ENCODE measurements at regions not wholly inside any gene's neighbourhood (a gene's known extent, or its start where the extent isn't known, plus 50 kb on each side); places are given as distances from the start of the nearest gene placed in this dataset.

DNA sequence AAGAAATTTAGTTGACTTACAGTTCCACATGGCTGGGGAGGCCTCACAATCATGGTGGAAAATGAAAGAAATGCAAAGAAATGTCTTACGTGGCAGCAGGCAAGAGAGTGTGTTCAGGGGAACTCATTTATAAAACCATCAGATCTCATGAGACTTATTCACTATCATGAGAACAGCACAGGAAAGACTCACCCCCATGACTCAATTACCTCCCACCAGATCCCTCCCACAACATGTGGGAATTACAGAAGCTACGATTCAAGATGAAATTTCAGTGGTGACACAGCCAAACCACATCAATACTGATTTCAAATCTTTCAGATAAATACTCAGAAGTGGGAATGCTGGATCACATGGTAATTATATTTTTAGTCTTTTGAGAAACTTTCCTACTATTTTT is 1357.9 kb downstream of the SLITRK5 start:
- H3K27ac ChIP-seq (replicated peaks), result no peak overlapping the region
- no peaks in the 10 kb centered on the region for H3K27me3 ChIP-seq (ENCODE audit: low read depth)
- intact Hi-C loops (cut with micrococcal nuclease), result no loop called here
- TF ChIP-seq, protein P1, sequence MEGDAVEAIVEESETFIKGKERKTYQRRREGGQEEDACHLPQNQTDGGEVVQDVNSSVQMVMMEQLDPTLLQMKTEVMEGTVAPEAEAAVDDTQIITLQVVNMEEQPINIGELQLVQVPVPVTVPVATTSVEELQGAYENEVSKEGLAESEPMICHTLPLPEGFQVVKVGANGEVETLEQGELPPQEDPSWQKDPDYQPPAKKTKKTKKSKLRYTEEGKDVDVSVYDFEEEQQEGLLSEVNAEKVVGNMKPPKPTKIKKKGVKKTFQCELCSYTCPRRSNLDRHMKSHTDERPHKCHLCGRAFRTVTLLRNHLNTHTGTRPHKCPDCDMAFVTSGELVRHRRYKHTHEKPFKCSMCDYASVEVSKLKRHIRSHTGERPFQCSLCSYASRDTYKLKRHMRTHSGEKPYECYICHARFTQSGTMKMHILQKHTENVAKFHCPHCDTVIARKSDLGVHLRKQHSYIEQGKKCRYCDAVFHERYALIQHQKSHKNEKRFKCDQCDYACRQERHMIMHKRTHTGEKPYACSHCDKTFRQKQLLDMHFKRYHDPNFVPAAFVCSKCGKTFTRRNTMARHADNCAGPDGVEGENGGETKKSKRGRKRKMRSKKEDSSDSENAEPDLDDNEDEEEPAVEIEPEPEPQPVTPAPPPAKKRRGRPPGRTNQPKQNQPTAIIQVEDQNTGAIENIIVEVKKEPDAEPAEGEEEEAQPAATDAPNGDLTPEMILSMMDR (IDR thresholded peaks at IDR 0.05; ENCODE audit: borderline replicate concordance), result no peak
- no peak overlapping the region for H3K4me3 ChIP-seq
- no peaks in the 10 kb centered on the region for H3K36me3 ChIP-seq
- no peak for DNase-seq
- peaks cover 20% of the 10 kb centered on the region for H3K9me3 ChIP-seq (replicated peaks)
- H3K4me1 ChIP-seq, result no peaks in the 10 kb centered on the region

DNA sequence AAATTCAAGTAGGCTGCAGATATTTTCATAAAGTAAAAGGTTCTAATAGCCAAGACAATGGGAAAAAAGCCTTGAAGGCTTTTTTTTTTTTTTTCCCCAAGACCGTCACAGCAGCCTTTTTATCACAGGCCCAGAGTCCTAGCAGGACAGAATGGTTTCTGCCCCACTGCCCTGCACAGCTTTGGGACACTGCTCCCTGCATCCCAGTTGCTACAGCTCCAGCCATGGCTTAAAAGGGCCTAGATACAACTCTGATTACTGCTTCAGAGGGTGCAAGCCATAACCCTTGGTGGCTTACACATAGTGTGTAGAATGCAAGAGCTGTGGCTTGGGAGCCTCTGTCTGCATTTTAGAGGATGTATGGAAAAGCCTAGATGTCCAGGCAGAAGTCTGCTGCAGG is 1362.8 kb downstream of the SLITRK5 start:
- no peak for DNase-seq
- intact Hi-C loops (cut with micrococcal nuclease), result no loop called here
- TF ChIP-seq, protein P1 (IDR thresholded peaks at IDR 0.05; ENCODE audit: borderline replicate concordance), result no peak
- Histone ChIP-seq H3K9me3 (replicated peaks) (peaks cover 26% of the 10 kb centered on the region), H3K27ac (replicated peaks) (no peak overlapping the region), H3K27me3 (ENCODE audit: low read depth) (no peaks in the 10 kb centered on the region), H3K4me1 (no peaks in the 10 kb centered on the region), H3K36me3 (no peaks in the 10 kb centered on the region), H3K4me3 (no peak overlapping the region)

DNA sequence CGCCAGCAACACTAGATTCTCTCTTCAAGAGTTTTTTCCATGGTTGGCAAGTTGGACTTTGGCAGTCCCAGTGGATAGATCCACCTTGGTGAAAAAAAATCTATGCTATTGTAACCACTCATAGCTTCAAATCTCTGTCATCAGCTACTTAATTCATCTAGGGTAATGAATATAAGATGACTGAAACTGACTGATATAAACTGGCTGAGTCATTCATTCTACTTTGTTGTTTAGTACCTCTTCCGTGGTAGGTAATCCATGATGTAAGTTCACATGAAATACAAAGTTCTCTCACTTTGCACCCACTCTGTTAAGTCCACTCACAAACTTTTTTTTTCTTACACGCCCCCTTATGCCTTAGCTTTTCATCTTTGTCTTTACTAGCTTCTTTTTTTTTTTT is 1381.5 kb downstream of the SLITRK5 start:
- DNase-seq, result no peak
- H3K36me3 ChIP-seq, result no peaks in the 10 kb centered on the region
- TF ChIP-seq, protein P1 (IDR thresholded peaks at IDR 0.05; ENCODE audit: borderline replicate concordance), result no peak
- intact Hi-C loops (cut with micrococcal nuclease), result no loop called here
- peaks cover 2% of the 10 kb centered on the region for H3K9me3 ChIP-seq (replicated peaks)
- no peaks in the 10 kb centered on the region for H3K27me3 ChIP-seq (ENCODE audit: low read depth)
- H3K4me1 ChIP-seq, result no peaks in the 10 kb centered on the region
- H3K4me3 ChIP-seq, result no peak overlapping the region
- no peak overlapping the region for H3K27ac ChIP-seq (replicated peaks)

DNA sequence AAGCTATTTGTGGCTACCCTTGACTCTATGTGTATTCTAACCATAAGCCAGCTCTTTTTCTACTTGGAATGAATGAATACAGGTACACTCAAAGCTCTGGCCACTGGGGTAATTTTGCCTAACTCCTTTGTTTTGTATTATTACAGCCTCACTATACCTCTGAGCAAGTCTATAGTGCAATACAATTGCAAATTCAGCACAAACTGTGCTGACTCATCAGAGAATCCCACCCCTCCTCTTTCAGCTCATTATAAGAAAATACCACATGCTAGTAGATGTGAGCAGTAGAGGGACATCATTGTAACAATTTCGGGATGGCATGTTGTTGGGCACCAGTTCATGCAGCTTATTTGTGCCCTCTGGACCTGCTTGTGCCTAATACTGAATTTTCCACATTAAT is 1382.2 kb downstream of the SLITRK5 start:
- H3K9me3 ChIP-seq (replicated peaks), result peaks cover 9% of the 10 kb centered on the region
- TF ChIP-seq, protein P1 (IDR thresholded peaks at IDR 0.05; ENCODE audit: borderline replicate concordance), result no peak
- no peaks in the 10 kb centered on the region for H3K4me1 ChIP-seq
- H3K36me3 ChIP-seq, result no peaks in the 10 kb centered on the region
- H3K27me3 ChIP-seq (ENCODE audit: low read depth), result no peaks in the 10 kb centered on the region
- intact Hi-C loops (cut with micrococcal nuclease), result no loop called here
- no peak overlapping the region for H3K4me3 ChIP-seq
- H3K27ac ChIP-seq (replicated peaks), result no peak overlapping the region
- DNase-seq, result no peak

DNA sequence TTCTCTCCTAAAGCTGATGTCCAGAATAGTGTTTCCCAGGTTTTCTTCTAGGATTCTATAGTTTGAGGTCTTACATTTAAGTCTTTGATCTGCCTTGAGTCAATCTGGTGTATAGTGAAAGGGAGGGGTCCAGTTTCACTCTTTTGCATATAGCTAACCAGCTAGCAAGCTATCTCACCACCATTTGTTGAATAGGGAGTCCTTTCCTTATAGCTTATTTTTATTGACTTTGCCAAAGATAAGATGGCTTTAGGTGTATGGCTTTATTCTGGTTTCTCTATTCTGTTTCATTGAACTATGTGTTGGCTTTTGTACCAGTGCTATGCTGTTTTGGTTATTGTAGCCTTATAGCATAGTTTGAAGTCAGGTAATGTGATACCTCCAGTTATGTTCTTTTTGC is 1386.1 kb downstream of the SLITRK5 start:
- no peaks in the 10 kb centered on the region for H3K27me3 ChIP-seq (ENCODE audit: low read depth)
- H3K36me3 ChIP-seq, result no peaks in the 10 kb centered on the region
- TF ChIP-seq, protein P1 (IDR thresholded peaks at IDR 0.05; ENCODE audit: borderline replicate concordance), result no peak
- H3K27ac ChIP-seq (replicated peaks), result no peak overlapping the region
- intact Hi-C loops (cut with micrococcal nuclease), result no loop called here
- H3K4me3 ChIP-seq, result no peak overlapping the region
- no peaks in the 10 kb centered on the region for H3K4me1 ChIP-seq
- peaks cover 12% of the 10 kb centered on the region for H3K9me3 ChIP-seq (replicated peaks)
- no peak for DNase-seq

DNA sequence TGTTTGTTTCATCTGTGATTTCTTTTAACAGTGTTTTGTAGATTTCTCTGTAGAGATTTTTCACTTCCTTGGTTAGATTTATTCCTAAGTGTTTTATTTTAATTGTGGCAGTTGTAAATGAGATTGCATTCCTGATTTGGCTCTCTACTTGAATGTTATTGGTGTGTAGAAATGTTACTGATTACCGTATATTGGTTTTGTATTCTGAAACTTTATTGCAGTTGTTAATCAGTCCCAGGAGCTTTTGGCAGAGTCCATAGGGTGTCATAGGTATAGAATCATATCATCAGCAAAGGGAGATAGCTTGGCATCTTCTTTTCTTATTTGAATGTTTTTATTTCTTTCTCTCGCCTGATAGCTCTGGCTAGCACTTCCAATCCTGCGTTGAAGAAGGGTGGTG is 1386.7 kb downstream of the SLITRK5 start:
- no peak overlapping the region for H3K27ac ChIP-seq (replicated peaks)
- no peaks in the 10 kb centered on the region for H3K4me1 ChIP-seq
- DNase-seq, result no peak
- intact Hi-C loops (cut with micrococcal nuclease), result no loop called here
- H3K4me3 ChIP-seq, result no peak overlapping the region
- no peaks in the 10 kb centered on the region for H3K27me3 ChIP-seq (ENCODE audit: low read depth)
- TF ChIP-seq, protein P1 (IDR thresholded peaks at IDR 0.05; ENCODE audit: borderline replicate concordance), result no peak
- no peaks in the 10 kb centered on the region for H3K36me3 ChIP-seq
- peaks cover 12% of the 10 kb centered on the region for H3K9me3 ChIP-seq (replicated peaks)

All from left ventricle myocardium inferior (tissue), 1 donor.